ENCODE measurements at regions not wholly inside any gene's neighbourhood (a gene's known extent, or its start where the extent isn't known, plus 50 kb on each side); places are given as distances from the start of the nearest gene placed in this dataset.

DNA sequence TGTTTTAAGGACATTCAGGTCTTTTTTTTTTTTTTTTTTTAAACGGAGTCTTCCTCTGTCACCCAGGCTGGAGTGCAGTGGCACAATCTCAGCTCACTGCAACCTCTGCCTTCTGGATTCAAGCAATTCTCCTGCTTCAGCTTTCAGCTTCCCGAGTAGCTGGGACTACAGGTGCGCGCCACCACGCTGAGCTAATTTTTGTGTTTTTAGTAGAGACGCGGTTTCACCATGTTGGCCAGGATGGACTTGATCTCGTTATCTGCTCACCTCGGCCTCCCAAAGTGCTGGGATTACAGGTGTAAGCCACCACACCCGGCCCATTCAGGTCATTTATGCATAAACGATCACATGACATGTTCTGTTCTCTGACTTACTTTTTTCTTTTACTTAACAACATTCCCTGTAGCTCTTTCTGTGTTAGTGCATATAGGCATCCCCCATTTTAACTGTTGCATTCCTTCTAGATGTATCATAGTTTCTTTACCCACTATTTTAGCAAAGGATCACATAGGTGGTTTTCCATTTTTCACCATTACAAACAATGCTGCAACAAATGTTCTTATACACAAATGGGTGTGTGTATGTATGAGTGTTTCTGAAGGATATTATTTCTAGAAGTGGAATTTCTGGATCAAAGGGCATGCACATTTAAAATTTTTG is 74.2 kb downstream of the ARF6 start:
- WGBS, 2 experiments (ENCODE audit: insufficient coverage in 1 of 2, insufficient read length in 1 of 2), result 92 to 96% methylated on average over 10 to 11 of the region's 11 CpGs
- no peaks in the 10 kb centered on the region for H3K27me3 Mint-ChIP-seq (ENCODE audit: insufficient read depth)
- no peaks in the 10 kb centered on the region for H3K9me3 Mint-ChIP-seq
- peak; percentile 15 for DNase-seq
- no peak overlapping the region for H3K27ac Mint-ChIP-seq
- H3K36me3 Mint-ChIP-seq (ENCODE audit: low read depth), result no peaks in the 10 kb centered on the region
- peaks cover 11% of the 10 kb centered on the region for H3K4me1 Mint-ChIP-seq
- TF ChIP-seq, protein P1, sequence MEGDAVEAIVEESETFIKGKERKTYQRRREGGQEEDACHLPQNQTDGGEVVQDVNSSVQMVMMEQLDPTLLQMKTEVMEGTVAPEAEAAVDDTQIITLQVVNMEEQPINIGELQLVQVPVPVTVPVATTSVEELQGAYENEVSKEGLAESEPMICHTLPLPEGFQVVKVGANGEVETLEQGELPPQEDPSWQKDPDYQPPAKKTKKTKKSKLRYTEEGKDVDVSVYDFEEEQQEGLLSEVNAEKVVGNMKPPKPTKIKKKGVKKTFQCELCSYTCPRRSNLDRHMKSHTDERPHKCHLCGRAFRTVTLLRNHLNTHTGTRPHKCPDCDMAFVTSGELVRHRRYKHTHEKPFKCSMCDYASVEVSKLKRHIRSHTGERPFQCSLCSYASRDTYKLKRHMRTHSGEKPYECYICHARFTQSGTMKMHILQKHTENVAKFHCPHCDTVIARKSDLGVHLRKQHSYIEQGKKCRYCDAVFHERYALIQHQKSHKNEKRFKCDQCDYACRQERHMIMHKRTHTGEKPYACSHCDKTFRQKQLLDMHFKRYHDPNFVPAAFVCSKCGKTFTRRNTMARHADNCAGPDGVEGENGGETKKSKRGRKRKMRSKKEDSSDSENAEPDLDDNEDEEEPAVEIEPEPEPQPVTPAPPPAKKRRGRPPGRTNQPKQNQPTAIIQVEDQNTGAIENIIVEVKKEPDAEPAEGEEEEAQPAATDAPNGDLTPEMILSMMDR (conservative IDR thresholded peaks at IDR 0.05), result no peak
- peak overlapping the region; percentile 30 for H3K4me3 Mint-ChIP-seq
- Histone ChIP-seq H3K36me3 (ENCODE audit: control insufficient read depth, insufficient read depth, low read length) (no peaks in the 10 kb centered on the region), H3K4me1 (ENCODE audit: control insufficient read depth, insufficient read depth, low read length) (no peaks in the 10 kb centered on the region), H3K9ac (ENCODE audit: extremely low read depth, low read length, poor library complexity, severe bottlenecking) (no peak overlapping the region), H3K9me3 (ENCODE audit: control insufficient read depth, low read length) (no peaks in the 10 kb centered on the region), H3K27me3 (ENCODE audit: control insufficient read depth, insufficient read depth, low read length, poor library complexity, severe bottlenecking) (no peaks in the 10 kb centered on the region), H3K4me3 (ENCODE audit: low read length) (no peak overlapping the region), H3K27ac (ENCODE audit: low read depth, low read length) (no peak overlapping the region)

DNA sequence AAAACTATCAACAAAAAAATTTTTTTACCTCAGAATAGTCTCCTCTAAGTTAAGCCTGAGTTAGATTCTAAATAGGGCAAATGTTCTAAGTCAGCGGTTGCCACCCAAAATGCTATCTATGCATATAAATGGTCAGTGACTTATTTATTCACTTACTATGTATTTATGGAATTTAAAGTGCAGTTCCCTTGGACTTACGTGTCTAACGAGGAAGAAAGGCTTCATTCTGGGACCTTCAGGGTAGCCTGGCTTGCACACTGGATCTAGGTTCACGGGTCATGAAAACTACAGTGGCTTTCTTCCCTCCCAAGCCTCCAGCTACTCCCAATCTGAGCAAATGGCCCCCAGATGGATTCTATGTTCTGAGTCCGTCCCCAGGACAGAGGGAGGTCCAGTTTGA is 77.1 kb downstream of the ARF6 start:
- Mint-ChIP-seq H3K4me3 (no peak overlapping the region), H3K9me3 (no peaks in the 10 kb centered on the region), H3K27ac (no peak overlapping the region), H3K36me3 (ENCODE audit: low read depth) (no peaks in the 10 kb centered on the region), H3K4me1 (peaks cover 17% of the 10 kb centered on the region), H3K27me3 (ENCODE audit: insufficient read depth) (no peaks in the 10 kb centered on the region)
- H3K27me3 ChIP-seq (ENCODE audit: control insufficient read depth, insufficient read depth, low read length, poor library complexity, severe bottlenecking), result no peaks in the 10 kb centered on the region
- TF ChIP-seq, protein P1 (conservative IDR thresholded peaks at IDR 0.05), result no peak
- H3K27ac ChIP-seq (ENCODE audit: low read depth, low read length), result no peak overlapping the region
- 87 to 98% methylated on average over 3 to 5 of the region's 5 CpGs for WGBS, 2 experiments (ENCODE audit: insufficient coverage in 1 of 2, insufficient read length in 1 of 2)
- no peak for DNase-seq
- H3K4me1 ChIP-seq (ENCODE audit: control insufficient read depth, insufficient read depth, low read length), result no peaks in the 10 kb centered on the region
- H3K9me3 ChIP-seq (ENCODE audit: control insufficient read depth, low read length), result no peaks in the 10 kb centered on the region
- no peak overlapping the region for H3K4me3 ChIP-seq (ENCODE audit: low read length)
- H3K9ac ChIP-seq (ENCODE audit: extremely low read depth, low read length, poor library complexity, severe bottlenecking), result no peak overlapping the region
- H3K36me3 ChIP-seq (ENCODE audit: control insufficient read depth, insufficient read depth, low read length), result no peaks in the 10 kb centered on the region

DNA sequence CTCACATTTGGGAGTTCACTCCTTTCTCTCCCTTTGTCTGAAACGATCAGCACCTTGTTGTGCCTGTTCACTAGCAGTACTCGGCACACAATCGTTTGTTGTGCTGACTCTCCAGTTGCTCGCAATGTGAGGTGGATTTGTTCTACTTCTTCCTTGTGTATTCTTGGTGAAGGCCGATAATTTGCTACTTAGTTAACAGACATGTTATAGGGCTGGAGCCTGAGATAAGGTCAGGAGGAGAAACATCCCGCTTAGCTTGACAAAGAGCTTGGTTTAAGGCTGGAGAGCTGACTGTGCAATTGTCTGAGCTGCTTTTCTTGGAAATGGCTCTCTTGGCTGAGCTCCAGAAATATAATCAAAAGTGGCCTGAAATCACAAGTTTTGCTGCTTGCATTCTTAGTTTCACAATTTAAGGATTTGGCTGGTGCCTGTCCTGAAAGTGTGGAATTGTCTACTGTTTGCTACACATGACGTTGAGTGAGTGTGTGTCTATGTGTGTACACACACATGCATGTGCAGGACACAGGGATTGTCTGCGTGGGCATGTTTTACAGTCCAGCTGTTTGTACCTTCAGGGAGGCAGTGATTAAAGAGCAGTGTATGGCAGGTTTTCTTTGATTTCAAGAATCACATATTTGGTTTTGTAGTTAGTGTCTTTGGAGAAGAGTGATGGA is 77.7 kb downstream of the ARF6 start:
- H3K9ac ChIP-seq (ENCODE audit: extremely low read depth, low read length, poor library complexity, severe bottlenecking), result no peak overlapping the region
- H3K9me3 ChIP-seq (ENCODE audit: control insufficient read depth, low read length), result no peaks in the 10 kb centered on the region
- peaks cover 17% of the 10 kb centered on the region for H3K4me1 Mint-ChIP-seq
- H3K4me3 ChIP-seq (ENCODE audit: low read length), result no peak overlapping the region
- TF ChIP-seq, protein P1 (conservative IDR thresholded peaks at IDR 0.05), result no peak
- no peaks in the 10 kb centered on the region for H3K4me1 ChIP-seq (ENCODE audit: control insufficient read depth, insufficient read depth, low read length)
- no peaks in the 10 kb centered on the region for H3K27me3 ChIP-seq (ENCODE audit: control insufficient read depth, insufficient read depth, low read length, poor library complexity, severe bottlenecking)
- 81 to 91% methylated on average over 7 to 8 of the region's 8 CpGs for WGBS, 2 experiments (ENCODE audit: insufficient coverage in 1 of 2, insufficient read length in 1 of 2)
- H3K9me3 Mint-ChIP-seq, result no peaks in the 10 kb centered on the region
- no peak overlapping the region for H3K4me3 Mint-ChIP-seq
- no peak overlapping the region for H3K27ac Mint-ChIP-seq
- H3K27me3 Mint-ChIP-seq (ENCODE audit: insufficient read depth), result no peaks in the 10 kb centered on the region
- H3K27ac ChIP-seq (ENCODE audit: low read depth, low read length), result no peak overlapping the region
- no peaks in the 10 kb centered on the region for H3K36me3 Mint-ChIP-seq (ENCODE audit: low read depth)
- H3K36me3 ChIP-seq (ENCODE audit: control insufficient read depth, insufficient read depth, low read length), result no peaks in the 10 kb centered on the region
- DNase-seq, result no peak
